ENCODE measurements at regions not wholly inside any gene's neighbourhood (a gene's known extent, or its start where the extent isn't known, plus 50 kb on each side); places are given as distances from the start of the nearest gene placed in this dataset.

DNA sequence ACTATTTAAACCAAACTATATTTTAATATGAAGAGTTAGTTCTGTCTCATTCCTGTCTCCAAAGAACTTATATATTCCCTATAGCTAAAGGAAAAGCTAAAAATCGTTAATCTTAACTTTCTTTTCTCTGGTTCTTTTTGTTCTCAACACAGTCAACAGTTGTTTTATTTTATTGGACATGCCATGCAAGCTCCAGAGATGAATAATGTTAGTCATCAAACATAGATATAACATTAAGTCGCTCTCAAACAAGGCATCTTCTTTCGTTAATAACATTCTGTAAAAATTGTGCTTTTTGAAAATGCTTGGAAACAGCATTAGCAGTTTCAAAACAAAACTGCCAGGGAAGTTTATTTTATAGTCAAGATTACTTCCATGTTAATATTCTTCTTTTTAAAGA is 117.9 kb upstream of the GPM6A start:
- Mint-ChIP-seq H3K27ac (no peak overlapping the region), H3K27me3 (ENCODE audit: low read depth) (no peaks in the 10 kb centered on the region), H3K4me3 (no peak overlapping the region), H3K9me3 (peaks cover 5% of the 10 kb centered on the region; the same call in 1 of the 2 replicates), H3K4me1 (peaks cover 5% of the 10 kb centered on the region), H3K36me3 (no peaks in the 10 kb centered on the region)
- DNase-seq (ENCODE audit: low spot score) (no peak), ATAC-seq (no peak)
- CTCF ChIA-PET = no interaction called here
- POLR2A ChIA-PET = no interaction called here
- TF ChIP-seq, protein P1, sequence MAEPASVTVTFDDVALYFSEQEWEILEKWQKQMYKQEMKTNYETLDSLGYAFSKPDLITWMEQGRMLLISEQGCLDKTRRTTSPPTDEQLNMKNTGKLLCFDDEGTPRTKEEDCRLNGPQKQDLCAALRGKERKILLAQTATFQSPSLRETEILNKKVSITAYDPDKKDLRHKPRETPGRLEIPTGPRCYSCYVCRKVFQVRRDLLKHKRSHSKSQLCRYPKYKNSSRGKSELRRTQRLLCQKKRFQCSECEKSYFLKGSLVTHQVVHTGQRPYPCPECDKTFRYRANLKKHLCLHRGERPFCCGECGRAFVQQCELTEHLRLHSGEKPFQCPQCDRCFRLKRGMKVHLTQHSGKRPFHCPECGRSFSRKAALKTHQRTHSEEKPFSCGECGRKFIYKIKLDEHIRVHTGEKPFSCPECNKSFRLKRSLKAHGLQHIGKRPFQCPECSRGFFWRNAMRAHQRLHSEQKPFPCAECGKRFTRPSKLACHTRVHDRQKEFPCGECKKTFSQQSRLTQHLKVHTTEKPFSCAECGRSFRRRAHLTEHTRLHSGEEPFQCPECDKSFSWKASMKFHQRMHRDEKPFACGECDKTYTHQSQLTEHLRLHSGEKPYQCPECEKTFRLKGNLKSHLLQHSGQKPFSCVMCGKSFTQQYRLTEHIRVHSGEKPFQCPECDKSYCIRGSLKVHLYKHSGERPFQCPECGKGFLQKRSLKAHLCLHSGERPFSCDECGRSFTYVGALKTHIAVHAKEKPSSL (CRISPR knock-in tag; conservative IDR thresholded peaks at IDR 0.05) = no peak
- TF ChIP-seq SOX15 (CRISPR knock-in tag; IDR thresholded peaks at IDR 0.05) = no peak
- TF ChIP-seq, protein P2, sequence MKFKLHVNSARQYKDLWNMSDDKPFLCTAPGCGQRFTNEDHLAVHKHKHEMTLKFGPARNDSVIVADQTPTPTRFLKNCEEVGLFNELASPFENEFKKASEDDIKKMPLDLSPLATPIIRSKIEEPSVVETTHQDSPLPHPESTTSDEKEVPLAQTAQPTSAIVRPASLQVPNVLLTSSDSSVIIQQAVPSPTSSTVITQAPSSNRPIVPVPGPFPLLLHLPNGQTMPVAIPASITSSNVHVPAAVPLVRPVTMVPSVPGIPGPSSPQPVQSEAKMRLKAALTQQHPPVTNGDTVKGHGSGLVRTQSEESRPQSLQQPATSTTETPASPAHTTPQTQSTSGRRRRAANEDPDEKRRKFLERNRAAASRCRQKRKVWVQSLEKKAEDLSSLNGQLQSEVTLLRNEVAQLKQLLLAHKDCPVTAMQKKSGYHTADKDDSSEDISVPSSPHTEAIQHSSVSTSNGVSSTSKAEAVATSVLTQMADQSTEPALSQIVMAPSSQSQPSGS (CRISPR knock-in tag; IDR thresholded peaks at IDR 0.05; ENCODE audit: borderline replicate concordance, low read depth) = no peak
- no peak for TF ChIP-seq ZNF219 (CRISPR knock-in tag; IDR thresholded peaks at IDR 0.05; ENCODE audit: borderline replicate concordance)
- no peak for TF ChIP-seq TEAD4 (CRISPR knock-in tag; IDR thresholded peaks at IDR 0.05)
- TF ChIP-seq ESRRA (CRISPR knock-in tag; IDR thresholded peaks at IDR 0.05; ENCODE audit: borderline replicate concordance) = no peak
- TF ChIP-seq NFYB (CRISPR knock-in tag; conservative IDR thresholded peaks at IDR 0.05; ENCODE audit: low read depth) = no peak
- no peak for TF ChIP-seq TCF7 (CRISPR knock-in tag; IDR thresholded peaks at IDR 0.05; ENCODE audit: low read depth)
- no peak for TF ChIP-seq ZNF138 (CRISPR knock-in tag; conservative IDR thresholded peaks at IDR 0.05)
- no peak for TF ChIP-seq ELF4 (CRISPR knock-in tag; IDR thresholded peaks at IDR 0.05; ENCODE audit: low read depth)
- TF ChIP-seq SMAD4 (CRISPR knock-in tag; IDR thresholded peaks at IDR 0.05) = no peak
- TF ChIP-seq ZNF317 (CRISPR knock-in tag; IDR thresholded peaks at IDR 0.05; ENCODE audit: borderline replicate concordance, low read depth) = no peak
- TF ChIP-seq MYBL2 (CRISPR knock-in tag; IDR thresholded peaks at IDR 0.05) = no peak
- TF ChIP-seq, protein P3, sequence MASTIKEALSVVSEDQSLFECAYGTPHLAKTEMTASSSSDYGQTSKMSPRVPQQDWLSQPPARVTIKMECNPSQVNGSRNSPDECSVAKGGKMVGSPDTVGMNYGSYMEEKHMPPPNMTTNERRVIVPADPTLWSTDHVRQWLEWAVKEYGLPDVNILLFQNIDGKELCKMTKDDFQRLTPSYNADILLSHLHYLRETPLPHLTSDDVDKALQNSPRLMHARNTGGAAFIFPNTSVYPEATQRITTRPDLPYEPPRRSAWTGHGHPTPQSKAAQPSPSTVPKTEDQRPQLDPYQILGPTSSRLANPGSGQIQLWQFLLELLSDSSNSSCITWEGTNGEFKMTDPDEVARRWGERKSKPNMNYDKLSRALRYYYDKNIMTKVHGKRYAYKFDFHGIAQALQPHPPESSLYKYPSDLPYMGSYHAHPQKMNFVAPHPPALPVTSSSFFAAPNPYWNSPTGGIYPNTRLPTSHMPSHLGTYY (CRISPR knock-in tag; IDR thresholded peaks at IDR 0.05) = no peak
- no peak for TF ChIP-seq ZNF671 (CRISPR knock-in tag; IDR thresholded peaks at IDR 0.05)
- no peak for TF ChIP-seq GABPB1 (CRISPR knock-in tag; IDR thresholded peaks at IDR 0.05)
- TF ChIP-seq, protein P4, sequence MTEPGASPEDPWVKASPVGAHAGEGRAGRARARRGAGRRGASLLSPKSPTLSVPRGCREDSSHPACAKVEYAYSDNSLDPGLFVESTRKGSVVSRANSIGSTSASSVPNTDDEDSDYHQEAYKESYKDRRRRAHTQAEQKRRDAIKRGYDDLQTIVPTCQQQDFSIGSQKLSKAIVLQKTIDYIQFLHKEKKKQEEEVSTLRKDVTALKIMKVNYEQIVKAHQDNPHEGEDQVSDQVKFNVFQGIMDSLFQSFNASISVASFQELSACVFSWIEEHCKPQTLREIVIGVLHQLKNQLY (CRISPR knock-in tag; IDR thresholded peaks at IDR 0.05) = no peak
- TF ChIP-seq NFATC4 (CRISPR knock-in tag; IDR thresholded peaks at IDR 0.05) = no peak
- TF ChIP-seq, protein P5, sequence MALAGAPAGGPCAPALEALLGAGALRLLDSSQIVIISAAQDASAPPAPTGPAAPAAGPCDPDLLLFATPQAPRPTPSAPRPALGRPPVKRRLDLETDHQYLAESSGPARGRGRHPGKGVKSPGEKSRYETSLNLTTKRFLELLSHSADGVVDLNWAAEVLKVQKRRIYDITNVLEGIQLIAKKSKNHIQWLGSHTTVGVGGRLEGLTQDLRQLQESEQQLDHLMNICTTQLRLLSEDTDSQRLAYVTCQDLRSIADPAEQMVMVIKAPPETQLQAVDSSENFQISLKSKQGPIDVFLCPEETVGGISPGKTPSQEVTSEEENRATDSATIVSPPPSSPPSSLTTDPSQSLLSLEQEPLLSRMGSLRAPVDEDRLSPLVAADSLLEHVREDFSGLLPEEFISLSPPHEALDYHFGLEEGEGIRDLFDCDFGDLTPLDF (CRISPR knock-in tag; IDR thresholded peaks at IDR 0.05) = no peak

DNA sequence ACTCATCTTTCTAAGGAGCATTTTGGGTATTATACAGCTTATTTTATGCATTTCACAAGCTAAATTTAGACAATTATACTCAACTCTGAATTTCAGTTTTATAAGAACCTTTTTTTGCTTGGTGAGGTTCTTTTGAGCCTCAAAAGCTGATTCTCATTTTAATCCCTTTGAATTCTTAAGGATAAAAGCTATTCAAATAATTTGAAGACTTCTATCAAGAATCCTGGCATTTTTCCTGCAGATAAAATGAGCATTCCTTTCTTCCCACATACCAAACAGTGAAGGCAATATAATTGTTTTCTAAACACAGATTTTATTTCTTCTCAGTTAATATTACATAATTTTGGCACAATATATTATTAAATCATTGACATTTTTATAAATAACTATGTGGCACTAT is 118.4 kb upstream of the GPM6A start:
- CTCF ChIA-PET = no interaction called here
- no peak overlapping the region for H3K4me3 Mint-ChIP-seq
- peaks cover 5% of the 10 kb centered on the region; the same call in 1 of the 2 replicates for H3K9me3 Mint-ChIP-seq
- peaks cover 9% of the 10 kb centered on the region for H3K4me1 Mint-ChIP-seq
- no peaks in the 10 kb centered on the region for H3K27me3 Mint-ChIP-seq (ENCODE audit: low read depth)
- no peaks in the 10 kb centered on the region for H3K36me3 Mint-ChIP-seq
- DNase-seq (ENCODE audit: low spot score) (no peak), ATAC-seq (no peak)
- no peak overlapping the region for H3K27ac Mint-ChIP-seq
- TF ChIP-seq ZBTB21 (CRISPR knock-in tag; IDR thresholded peaks at IDR 0.05; ENCODE audit: borderline replicate concordance) = no peak
- no peak for TF ChIP-seq ZNF121 (CRISPR knock-in tag; IDR thresholded peaks at IDR 0.05)
- no peak for TF ChIP-seq GRHL2 (CRISPR knock-in tag; IDR thresholded peaks at IDR 0.05; ENCODE audit: insufficient replicate concordance, severe bottlenecking)
- TF ChIP-seq ATF1 (CRISPR knock-in tag; IDR thresholded peaks at IDR 0.05) = no peak
- POLR2A ChIA-PET = no interaction called here

All from WTC11 (cell line).